ENCODE measurements at regions not wholly inside any gene's neighbourhood (a gene's known extent, or its start where the extent isn't known, plus 50 kb on each side); places are given as distances from the start of the nearest gene placed in this dataset.
"Not testable (repeated sequence)": the region's sequence is repeated elsewhere in the genome, so short reads cannot be mapped to it uniquely, and the experiment has no call there.

DNA sequence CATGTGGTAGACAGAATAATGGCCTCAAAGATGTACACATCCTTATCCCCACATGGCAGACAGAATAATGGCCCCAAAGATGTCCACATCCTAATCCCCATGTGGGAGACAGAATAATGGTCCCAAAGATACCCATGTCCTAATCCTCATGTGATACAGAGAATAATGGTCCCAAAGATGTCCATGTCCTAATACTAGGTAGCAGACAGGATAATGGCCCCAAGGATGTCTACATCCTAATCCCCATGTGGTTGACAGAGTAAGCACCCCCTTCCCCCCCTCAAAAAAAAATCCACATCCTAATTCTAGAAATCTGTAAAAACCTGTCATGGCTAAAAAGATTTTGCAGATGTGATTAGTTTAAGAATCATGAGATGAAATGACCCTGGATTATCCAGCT, 4484.7 kb upstream of the OR11H1 start:
- not testable (repeated sequence) for TF ChIP-seq POLR2A (IDR thresholded peaks at IDR 0.05; ENCODE audit: low read depth, low read length); RAD21 (IDR thresholded peaks at IDR 0.05; ENCODE audit: low read length); CEBPB (IDR thresholded peaks at IDR 0.05; ENCODE audit: low read depth, low read length); SMC3 (IDR thresholded peaks at IDR 0.05; ENCODE audit: low read depth, low read length); BHLHE40 (IDR thresholded peaks at IDR 0.05; ENCODE audit: low read depth, low read length); NFE2L2 (IDR thresholded peaks at IDR 0.05; ENCODE audit: low read depth, low read length); MAZ (IDR thresholded peaks at IDR 0.05; ENCODE audit: borderline replicate concordance, low read depth, low read length)
- TF ChIP-seq, protein P1, sequence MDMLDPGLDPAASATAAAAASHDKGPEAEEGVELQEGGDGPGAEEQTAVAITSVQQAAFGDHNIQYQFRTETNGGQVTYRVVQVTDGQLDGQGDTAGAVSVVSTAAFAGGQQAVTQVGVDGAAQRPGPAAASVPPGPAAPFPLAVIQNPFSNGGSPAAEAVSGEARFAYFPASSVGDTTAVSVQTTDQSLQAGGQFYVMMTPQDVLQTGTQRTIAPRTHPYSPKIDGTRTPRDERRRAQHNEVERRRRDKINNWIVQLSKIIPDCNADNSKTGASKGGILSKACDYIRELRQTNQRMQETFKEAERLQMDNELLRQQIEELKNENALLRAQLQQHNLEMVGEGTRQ (IDR thresholded peaks at IDR 0.05; ENCODE audit: low read depth, low read length): not testable (repeated sequence)
- TF ChIP-seq, protein P2, sequence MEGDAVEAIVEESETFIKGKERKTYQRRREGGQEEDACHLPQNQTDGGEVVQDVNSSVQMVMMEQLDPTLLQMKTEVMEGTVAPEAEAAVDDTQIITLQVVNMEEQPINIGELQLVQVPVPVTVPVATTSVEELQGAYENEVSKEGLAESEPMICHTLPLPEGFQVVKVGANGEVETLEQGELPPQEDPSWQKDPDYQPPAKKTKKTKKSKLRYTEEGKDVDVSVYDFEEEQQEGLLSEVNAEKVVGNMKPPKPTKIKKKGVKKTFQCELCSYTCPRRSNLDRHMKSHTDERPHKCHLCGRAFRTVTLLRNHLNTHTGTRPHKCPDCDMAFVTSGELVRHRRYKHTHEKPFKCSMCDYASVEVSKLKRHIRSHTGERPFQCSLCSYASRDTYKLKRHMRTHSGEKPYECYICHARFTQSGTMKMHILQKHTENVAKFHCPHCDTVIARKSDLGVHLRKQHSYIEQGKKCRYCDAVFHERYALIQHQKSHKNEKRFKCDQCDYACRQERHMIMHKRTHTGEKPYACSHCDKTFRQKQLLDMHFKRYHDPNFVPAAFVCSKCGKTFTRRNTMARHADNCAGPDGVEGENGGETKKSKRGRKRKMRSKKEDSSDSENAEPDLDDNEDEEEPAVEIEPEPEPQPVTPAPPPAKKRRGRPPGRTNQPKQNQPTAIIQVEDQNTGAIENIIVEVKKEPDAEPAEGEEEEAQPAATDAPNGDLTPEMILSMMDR (conservative IDR thresholded peaks at IDR 0.05; ENCODE audit: low read depth, low read length): not testable (repeated sequence)
- TF ChIP-seq, protein P3, sequence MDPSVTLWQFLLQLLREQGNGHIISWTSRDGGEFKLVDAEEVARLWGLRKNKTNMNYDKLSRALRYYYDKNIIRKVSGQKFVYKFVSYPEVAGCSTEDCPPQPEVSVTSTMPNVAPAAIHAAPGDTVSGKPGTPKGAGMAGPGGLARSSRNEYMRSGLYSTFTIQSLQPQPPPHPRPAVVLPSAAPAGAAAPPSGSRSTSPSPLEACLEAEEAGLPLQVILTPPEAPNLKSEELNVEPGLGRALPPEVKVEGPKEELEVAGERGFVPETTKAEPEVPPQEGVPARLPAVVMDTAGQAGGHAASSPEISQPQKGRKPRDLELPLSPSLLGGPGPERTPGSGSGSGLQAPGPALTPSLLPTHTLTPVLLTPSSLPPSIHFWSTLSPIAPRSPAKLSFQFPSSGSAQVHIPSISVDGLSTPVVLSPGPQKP (IDR thresholded peaks at IDR 0.05; ENCODE audit: borderline replicate concordance, low read depth, low read length): not testable (repeated sequence)

All from IMR-90 (cell line).